Pons (tissue), 1 donor: ENCODE measurements at regions not wholly inside any gene's neighbourhood (a gene's known extent, or its start where the extent isn't known, plus 50 kb on each side); places are given as distances from the start of the nearest gene placed in this dataset.
A peak's percentile ranks its signal among the peaks of the same experiment; 100 is the strongest.

ENCODE experiments used
- DNase-seq: peaks from one replicate; pipeline ENCODE4 v3.0.0-alpha.2; 2016; ENCODE audit warnings: low spot score

- no peak for DNase-seq
These were observed 266.3 kb upstream of the ZMIZ1 start for GRCh38 chr10:78802431-78802830.

- no peak for DNase-seq
These were observed 265.9 kb upstream of the ZMIZ1 start for GRCh38 chr10:78802866-78803265.

- DNase-seq: no peak
These were observed 265.1 kb upstream of the ZMIZ1 start for GRCh38 chr10:78803710-78804109.

GRCh38 chr10:78804411-78805032 is 264.2 kb upstream of the ZMIZ1 start:
- DNase-seq: peak; percentile 31

- DNase-seq: no peak
These were observed 263.6 kb upstream of the ZMIZ1 start for GRCh38 chr10:78805176-78805575.

GRCh38 chr10:78806681-78807221 is 262.0 kb upstream of the ZMIZ1 start:
- DNase-seq: no peak

- no peak for DNase-seq
These were observed 261.1 kb upstream of the ZMIZ1 start for GRCh38 chr10:78807504-78808203.

GRCh38 chr10:78808286-78808685 is 260.5 kb upstream of the ZMIZ1 start:
- no peak for DNase-seq

- no peak for DNase-seq
These were observed 259.9 kb upstream of the ZMIZ1 start for GRCh38 chr10:78808736-78809367.

GRCh38 chr10:78811174-78811573 is 257.6 kb upstream of the ZMIZ1 start:
- DNase-seq: no peak

- no peak for DNase-seq
These were observed 256.0 kb upstream of the ZMIZ1 start for GRCh38 chr10:78812571-78813318.

GRCh38 chr10:78813526-78813925 is 255.2 kb upstream of the ZMIZ1 start:
- no peak for DNase-seq

GRCh38 chr10:78813998-78814399 is 254.8 kb upstream of the ZMIZ1 start:
- no peak for DNase-seq

- DNase-seq: no peak
These were observed 254.4 kb upstream of the ZMIZ1 start for GRCh38 chr10:78814407-78814806.

- no peak for DNase-seq
These were observed 252.9 kb upstream of the ZMIZ1 start for GRCh38 chr10:78815702-78816334.

- DNase-seq: peak; percentile 37
These were observed 251.4 kb upstream of the ZMIZ1 start for GRCh38 chr10:78817361-78817760.

GRCh38 chr10:78817804-78818203 is 251.0 kb upstream of the ZMIZ1 start:
- no peak for DNase-seq

GRCh38 chr10:78819361-78820006 is 249.3 kb upstream of the ZMIZ1 start:
- DNase-seq: no peak

GRCh38 chr10:78820007-78820362 is 248.8 kb upstream of the ZMIZ1 start:
- no peak for DNase-seq

GRCh38 chr10:78821052-78821451 is 247.7 kb upstream of the ZMIZ1 start:
- DNase-seq: no peak
